ENCODE measurements at regions not wholly inside any gene's neighbourhood (a gene's known extent, or its start where the extent isn't known, plus 50 kb on each side); places are given as distances from the start of the nearest gene placed in this dataset.

DNA sequence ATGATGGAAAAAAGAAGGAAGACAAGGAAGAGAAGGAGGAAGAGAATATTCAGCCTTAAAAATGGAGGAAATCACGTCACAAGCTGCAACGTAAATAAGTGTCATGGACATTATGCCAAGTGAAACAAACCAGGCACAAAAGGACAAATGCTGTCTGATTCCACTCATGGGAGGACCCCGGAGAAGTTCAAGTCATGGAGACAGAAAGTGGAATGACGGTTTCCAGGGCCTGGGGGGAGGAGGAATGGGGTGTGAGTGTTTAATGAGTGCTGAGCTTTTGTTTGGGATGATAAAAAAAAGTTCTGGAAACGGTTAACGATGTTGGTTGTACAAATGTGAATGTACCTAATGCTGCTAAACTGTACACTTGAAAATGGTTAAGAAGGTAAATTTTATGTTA, 439.5 kb downstream of the GADD45G start:
- TF ChIP-seq EGR1 (IDR thresholded peaks at IDR 0.05): no peak
- no peak for TF ChIP-seq TEAD4 (IDR thresholded peaks at IDR 0.05)
- TF ChIP-seq YY1 (IDR thresholded peaks at IDR 0.05; ENCODE audit: low read depth): no peak
- TF ChIP-seq NFIC (IDR thresholded peaks at IDR 0.05): no peak
- TF ChIP-seq, protein P1, sequence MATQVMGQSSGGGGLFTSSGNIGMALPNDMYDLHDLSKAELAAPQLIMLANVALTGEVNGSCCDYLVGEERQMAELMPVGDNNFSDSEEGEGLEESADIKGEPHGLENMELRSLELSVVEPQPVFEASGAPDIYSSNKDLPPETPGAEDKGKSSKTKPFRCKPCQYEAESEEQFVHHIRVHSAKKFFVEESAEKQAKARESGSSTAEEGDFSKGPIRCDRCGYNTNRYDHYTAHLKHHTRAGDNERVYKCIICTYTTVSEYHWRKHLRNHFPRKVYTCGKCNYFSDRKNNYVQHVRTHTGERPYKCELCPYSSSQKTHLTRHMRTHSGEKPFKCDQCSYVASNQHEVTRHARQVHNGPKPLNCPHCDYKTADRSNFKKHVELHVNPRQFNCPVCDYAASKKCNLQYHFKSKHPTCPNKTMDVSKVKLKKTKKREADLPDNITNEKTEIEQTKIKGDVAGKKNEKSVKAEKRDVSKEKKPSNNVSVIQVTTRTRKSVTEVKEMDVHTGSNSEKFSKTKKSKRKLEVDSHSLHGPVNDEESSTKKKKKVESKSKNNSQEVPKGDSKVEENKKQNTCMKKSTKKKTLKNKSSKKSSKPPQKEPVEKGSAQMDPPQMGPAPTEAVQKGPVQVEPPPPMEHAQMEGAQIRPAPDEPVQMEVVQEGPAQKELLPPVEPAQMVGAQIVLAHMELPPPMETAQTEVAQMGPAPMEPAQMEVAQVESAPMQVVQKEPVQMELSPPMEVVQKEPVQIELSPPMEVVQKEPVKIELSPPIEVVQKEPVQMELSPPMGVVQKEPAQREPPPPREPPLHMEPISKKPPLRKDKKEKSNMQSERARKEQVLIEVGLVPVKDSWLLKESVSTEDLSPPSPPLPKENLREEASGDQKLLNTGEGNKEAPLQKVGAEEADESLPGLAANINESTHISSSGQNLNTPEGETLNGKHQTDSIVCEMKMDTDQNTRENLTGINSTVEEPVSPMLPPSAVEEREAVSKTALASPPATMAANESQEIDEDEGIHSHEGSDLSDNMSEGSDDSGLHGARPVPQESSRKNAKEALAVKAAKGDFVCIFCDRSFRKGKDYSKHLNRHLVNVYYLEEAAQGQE (IDR thresholded peaks at IDR 0.05; ENCODE audit: low read depth): no peak
- TF ChIP-seq TAF1 (IDR thresholded peaks at IDR 0.05; ENCODE audit: low read depth): no peak
- TF ChIP-seq CREB1 (IDR thresholded peaks at IDR 0.05; ENCODE audit: low read depth): no peak
